NCI-H2196 treated with DMSO at 0.1 percent for 48 hours (cell line): ENCODE measurements at regions not wholly inside any gene's neighbourhood (a gene's known extent, or its start where the extent isn't known, plus 50 kb on each side); places are given as distances from the start of the nearest gene placed in this dataset.
"Not testable (repeated sequence)": the region's sequence is repeated elsewhere in the genome, so short reads cannot be mapped to it uniquely, and the experiment has no call there.

Source experiments
- DNase-seq: peaks from one replicate; lab custom pipeline; 2025; ENCODE audit not compliant: unreplicated experiment; lab: John Stamatoyannopoulos, UW

- not testable (repeated sequence) for DNase-seq
Observed at GRCh38 chr5:1596462-1597092, 72.8 kb upstream of the LPCAT1 start.

GRCh38 chr5:1594357-1595106, 70.8 kb upstream of the LPCAT1 start:
- DNase-seq, result no peak

- no peak for DNase-seq
Observed at GRCh38 chr5:1593903-1594356, 70.2 kb upstream of the LPCAT1 start.

- not testable (repeated sequence) for DNase-seq
Observed at GRCh38 chr5:1588071-1588694, 64.4 kb upstream of the LPCAT1 start.

- DNase-seq, result not testable (repeated sequence)
Observed at GRCh38 chr5:1583081-1583875, 59.5 kb upstream of the LPCAT1 start.

DNA sequence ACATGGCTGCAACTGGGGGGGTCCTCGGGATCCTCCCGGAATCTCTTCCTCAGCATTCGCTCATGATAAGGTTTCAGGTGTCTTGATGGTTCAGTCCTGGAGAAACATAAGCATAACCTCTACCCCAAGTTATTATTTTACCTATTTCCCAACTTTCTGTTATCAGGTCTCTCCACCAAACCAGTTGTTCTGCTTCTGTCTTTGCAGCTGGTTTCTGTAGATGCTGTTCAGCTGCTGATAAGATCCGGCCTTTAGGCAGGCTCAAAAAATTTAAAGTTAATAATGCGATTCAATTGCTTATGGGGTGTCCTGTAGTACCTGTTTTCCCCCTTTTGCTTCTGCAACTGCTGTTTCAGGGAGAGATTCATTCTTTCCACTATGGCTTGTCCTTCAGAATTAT, 55.6 kb upstream of the LPCAT1 start:
- DNase-seq, result not testable (repeated sequence)

DNA sequence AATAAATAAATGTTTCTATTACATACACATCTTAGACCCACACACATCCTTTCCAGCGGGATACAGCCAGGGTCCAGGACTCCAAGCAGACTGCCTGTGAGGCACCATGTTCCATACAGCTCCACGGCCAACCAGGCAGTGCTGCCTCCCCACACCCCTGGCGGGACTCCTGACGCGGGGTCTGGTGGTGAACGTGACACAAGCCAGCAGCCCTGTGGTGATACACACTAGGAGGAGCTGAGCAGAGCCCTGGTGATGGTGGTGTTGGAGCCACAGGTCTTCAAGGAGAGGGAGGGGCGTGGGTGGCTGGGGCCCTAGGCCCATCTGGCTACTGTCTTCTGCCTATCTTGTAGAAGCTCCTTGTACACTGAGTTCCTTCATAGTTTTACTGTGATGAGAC, 53.1 kb upstream of the LPCAT1 start:
- DNase-seq, result not testable (repeated sequence)

DNA sequence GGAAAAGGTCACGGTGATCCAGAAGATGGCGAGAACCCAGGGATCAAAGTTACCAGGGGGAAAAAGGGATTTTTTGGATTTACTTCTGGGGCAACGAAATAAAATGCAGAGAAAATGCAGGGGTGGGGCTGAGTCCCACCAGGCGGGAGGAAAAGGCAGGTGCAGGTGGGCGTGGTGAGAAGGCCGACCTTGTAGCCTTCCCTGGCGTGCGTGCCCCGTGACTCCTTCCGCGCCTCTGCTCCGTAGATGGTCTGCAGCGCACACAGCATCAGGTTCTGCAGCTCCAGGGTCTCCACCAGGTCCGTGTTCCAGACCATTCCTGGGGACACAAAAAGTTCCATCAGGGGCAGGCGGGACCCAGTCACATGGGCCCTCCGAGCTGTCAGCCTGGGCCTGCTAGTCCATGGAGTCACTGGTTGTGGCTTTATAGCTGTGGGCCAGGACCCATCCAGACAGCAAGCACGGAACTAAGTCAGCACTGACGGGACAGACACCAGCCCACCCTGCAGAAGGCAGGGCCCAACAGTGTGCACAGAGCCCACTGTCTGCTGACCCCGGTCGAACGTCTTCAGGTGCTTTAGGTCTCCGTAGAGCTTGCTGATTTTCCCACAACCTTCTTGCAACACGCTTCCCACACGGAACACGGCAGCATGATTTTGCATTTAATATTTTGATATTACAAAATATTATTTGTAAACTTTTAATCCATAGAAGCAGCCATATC, 52.4 kb upstream of the LPCAT1 start:
- not testable (repeated sequence) for DNase-seq

DNA sequence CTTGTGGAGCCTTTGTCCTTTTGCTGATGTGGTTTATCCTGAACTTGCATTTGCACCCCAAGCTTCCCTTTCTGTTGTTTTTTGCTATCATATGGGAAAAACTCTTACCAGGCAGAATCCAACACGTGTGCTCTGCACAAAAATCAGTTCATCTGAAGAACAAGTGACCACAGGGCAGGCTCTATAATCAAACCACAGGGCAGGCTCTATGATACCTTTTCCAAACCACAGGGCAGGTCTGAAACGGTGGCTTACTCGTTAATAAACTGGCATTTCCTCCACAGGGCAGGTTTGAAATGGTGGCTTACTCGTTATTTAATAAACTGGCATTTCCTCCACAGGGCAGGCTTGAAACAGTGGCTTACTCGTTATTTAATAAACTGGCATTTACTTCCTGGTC, 51.7 kb upstream of the LPCAT1 start:
- not testable (repeated sequence) for DNase-seq

GRCh38 chr5:1574023-1574318, 50.2 kb upstream of the LPCAT1 start:
- DNase-seq, result not testable (repeated sequence)

GRCh38 chr5:1573217-1574022, 49.7 kb upstream of the LPCAT1 start:
- DNase-seq, result not testable (repeated sequence)
